ENCODE measurements at regions not wholly inside any gene's neighbourhood (a gene's known extent, or its start where the extent isn't known, plus 50 kb on each side); places are given as distances from the start of the nearest gene placed in this dataset.

DNA sequence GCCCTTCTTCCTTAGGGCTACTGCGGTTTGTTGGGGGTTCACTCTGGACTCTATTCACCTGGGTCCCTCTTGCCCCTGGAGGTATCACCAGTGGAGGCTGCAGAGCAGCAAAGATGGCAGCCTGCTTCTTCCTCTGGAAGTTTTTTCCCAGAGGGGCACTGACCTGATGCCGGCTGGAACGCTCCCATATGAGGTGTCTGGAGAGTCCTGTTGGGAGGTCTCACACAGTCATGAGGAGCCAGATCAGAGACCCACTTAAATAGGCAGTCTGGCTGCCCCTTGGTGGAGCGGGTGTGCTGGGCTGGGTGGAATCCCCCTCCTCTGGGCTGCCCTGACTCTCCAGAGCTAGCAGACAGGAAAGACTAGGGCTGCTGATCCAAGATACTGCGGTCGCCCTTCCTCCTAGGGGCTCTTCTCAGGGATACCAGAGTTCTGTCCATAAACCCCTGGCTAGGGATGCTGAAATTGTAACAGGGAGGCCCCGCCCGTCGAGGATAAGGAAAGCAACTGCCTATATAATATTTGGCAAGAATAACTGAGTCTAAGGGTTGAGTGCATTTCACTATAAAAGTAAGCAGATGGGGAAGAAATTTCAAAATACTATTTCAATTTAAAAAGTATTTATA is 140.7 kb downstream of the NOL4 start:
- Histone ChIP-seq H3K36me3 (ENCODE audit: low read depth, missing control alignments) (no peaks in the 10 kb centered on the region), H3K27ac (no peak overlapping the region), H3K4me3 (no peak overlapping the region), H3K9me3 (no peaks in the 10 kb centered on the region), H3K4me1 (no peaks in the 10 kb centered on the region), H3K27me3 (no peaks in the 10 kb centered on the region)
- WGBS, 2 donors = 84 to 89% methylated on average over 7 to 9 of the region's 9 CpGs
- no peak for DNase-seq
- TF ChIP-seq POLR2A (IDR thresholded peaks at IDR 0.05) = no peak
- TF ChIP-seq, protein P1, sequence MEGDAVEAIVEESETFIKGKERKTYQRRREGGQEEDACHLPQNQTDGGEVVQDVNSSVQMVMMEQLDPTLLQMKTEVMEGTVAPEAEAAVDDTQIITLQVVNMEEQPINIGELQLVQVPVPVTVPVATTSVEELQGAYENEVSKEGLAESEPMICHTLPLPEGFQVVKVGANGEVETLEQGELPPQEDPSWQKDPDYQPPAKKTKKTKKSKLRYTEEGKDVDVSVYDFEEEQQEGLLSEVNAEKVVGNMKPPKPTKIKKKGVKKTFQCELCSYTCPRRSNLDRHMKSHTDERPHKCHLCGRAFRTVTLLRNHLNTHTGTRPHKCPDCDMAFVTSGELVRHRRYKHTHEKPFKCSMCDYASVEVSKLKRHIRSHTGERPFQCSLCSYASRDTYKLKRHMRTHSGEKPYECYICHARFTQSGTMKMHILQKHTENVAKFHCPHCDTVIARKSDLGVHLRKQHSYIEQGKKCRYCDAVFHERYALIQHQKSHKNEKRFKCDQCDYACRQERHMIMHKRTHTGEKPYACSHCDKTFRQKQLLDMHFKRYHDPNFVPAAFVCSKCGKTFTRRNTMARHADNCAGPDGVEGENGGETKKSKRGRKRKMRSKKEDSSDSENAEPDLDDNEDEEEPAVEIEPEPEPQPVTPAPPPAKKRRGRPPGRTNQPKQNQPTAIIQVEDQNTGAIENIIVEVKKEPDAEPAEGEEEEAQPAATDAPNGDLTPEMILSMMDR (IDR thresholded peaks at IDR 0.05) = no peak
- intact Hi-C loops (cut with DNase I; ENCODE audit: low total_unique reads) = no loop called here

GRCh38 chr18:34077599-34077998 is 147.1 kb downstream of the NOL4 start:
- no peaks in the 10 kb centered on the region for H3K9me3 ChIP-seq
- no peaks in the 10 kb centered on the region for H3K27me3 ChIP-seq
- TF ChIP-seq, protein P1 (IDR thresholded peaks at IDR 0.05) = peak in 1 of 3 experiments; percentile 25
- no peak for TF ChIP-seq POLR2A (IDR thresholded peaks at IDR 0.05)
- no peak overlapping the region for H3K27ac ChIP-seq
- no peaks in the 10 kb centered on the region for H3K4me1 ChIP-seq
- intact Hi-C loops (cut with DNase I; ENCODE audit: low total_unique reads) = no loop called here
- no peak overlapping the region for H3K4me3 ChIP-seq
- no peaks in the 10 kb centered on the region for H3K36me3 ChIP-seq (ENCODE audit: low read depth, missing control alignments)
- no peak for DNase-seq

DNA sequence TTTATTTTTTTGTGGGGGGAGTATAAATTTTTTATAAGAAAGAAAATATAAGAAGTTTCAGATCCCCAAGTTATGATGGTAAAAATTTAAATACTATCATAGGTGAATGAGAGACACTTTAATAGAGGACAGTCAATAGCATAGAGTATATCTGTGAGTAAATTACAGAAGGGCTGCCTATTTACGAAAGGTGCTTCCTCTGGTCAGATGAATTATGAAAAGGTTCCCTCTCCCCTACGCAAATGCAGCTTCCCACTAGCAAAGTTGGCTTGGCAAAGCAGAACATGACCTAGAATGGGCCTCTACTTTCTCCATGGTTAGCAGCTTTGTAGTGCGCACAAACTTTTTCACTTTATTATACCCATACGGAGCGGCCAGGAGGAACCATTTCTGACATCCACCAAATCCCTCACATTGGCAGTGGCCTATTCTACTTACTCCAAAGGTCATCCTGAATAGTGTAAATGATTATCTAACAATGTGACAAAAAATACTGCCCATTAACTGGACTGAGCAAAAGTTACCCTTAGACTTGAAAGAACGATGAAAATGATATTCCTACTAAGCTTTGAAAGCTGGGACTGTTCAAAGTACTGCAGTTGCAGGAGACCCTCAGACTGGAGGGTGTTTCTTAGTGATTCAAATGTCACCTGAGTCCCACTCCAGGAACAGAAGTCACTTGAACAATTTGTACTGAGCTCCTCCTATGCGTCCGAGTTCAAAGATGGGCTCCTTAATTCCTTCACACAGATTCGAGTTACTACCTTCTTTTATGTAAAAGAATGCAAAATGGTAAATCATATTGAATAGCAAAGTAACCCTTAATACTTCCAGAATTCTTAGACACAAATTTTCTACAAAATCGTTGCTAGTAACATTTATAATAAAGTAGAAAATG is 148.5 kb downstream of the NOL4 start:
- TF ChIP-seq, protein P1 (IDR thresholded peaks at IDR 0.05) = no peak
- no peak for TF ChIP-seq POLR2A (IDR thresholded peaks at IDR 0.05)
- no peaks in the 10 kb centered on the region for H3K27me3 ChIP-seq
- 88 to 90% methylated on average over 10 of the region's 10 CpGs for WGBS, 2 donors
- no peak overlapping the region for H3K4me3 ChIP-seq
- H3K4me1 ChIP-seq = no peaks in the 10 kb centered on the region
- DNase-seq = no peak
- no peaks in the 10 kb centered on the region for H3K9me3 ChIP-seq
- H3K36me3 ChIP-seq (ENCODE audit: low read depth, missing control alignments) = no peaks in the 10 kb centered on the region
- no peak overlapping the region for H3K27ac ChIP-seq
- intact Hi-C loops (cut with DNase I; ENCODE audit: low total_unique reads) = no loop called here

- Histone ChIP-seq H3K9me3 (no peaks in the 10 kb centered on the region), H3K27me3 (no peaks in the 10 kb centered on the region), H3K4me3 (no peak overlapping the region), H3K4me1 (no peaks in the 10 kb centered on the region), H3K36me3 (ENCODE audit: low read depth, missing control alignments) (no peaks in the 10 kb centered on the region), H3K27ac (no peak overlapping the region)
- TF ChIP-seq, protein P1 (IDR thresholded peaks at IDR 0.05) = no peak
- TF ChIP-seq POLR2A (IDR thresholded peaks at IDR 0.05) = no peak
- DNase-seq = no peak
- intact Hi-C loops (cut with DNase I; ENCODE audit: low total_unique reads) = no loop called here
Observed at GRCh38 chr18:34061226-34061625, 163.5 kb downstream of the NOL4 start.
